Tibial nerve (tissue), 4 donors: ENCODE measurements at regions not wholly inside any gene's neighbourhood (a gene's known extent, or its start where the extent isn't known, plus 50 kb on each side); places are given as distances from the start of the nearest gene placed in this dataset.

Experiments
- EP300 ChIP-seq, 2 donors: sonication (generic); formaldehyde crosslinking; IDR thresholded peaks; one replicate each; pipeline ENCODE4 v1.6.1; 2017; ENCODE audit warnings: antibody characterized with exemption in 2 of 2, mild to moderate bottlenecking in 1 of 2
- POLR2A ChIP-seq, 2 donors: fragments of 450-650 bp; IDR thresholded peaks; one replicate each; pipeline ENCODE4 v1.6.1; 2017; ENCODE audit warnings: antibody characterized with exemption in 2 of 2, mild to moderate bottlenecking in 2 of 2, moderate library complexity in 2 of 2
- TF ChIP-seq, protein P1 (sequence below), 5 experiments: fragments of 200-600 bp in 3 of 5; fragments of 450-650 bp in 2 of 5; sonication (generic) in 3 of 5; IDR thresholded peaks; one replicate each; pipeline ENCODE4 v1.5.1; 2016 to 2019; ENCODE audit warnings: antibody characterized with exemption in 5 of 5, mild to moderate bottlenecking in 3 of 5, moderate library complexity in 2 of 5

DNA sequence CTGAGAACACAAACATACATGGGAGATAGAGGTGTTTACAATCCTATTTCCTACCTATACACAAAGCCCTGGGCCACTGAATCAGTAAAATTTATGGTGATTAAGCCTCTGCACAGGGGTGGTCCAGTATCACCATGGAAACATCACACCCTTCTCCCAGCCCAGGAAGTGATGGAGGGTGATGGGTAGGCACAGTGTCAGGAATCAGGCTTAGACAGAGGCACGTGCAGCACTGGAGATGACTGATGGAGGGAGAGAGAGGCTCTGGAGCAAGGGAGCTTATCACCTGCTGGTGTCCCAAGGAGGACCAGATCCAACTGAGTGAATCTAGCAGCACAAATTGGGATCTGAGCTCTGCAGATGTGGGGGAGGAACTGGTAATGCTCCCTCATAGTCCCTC lies 117.2 kb downstream of the RPIA start:
- TF ChIP-seq POLR2A (IDR thresholded peaks at IDR 0.05) (no peak), EP300 (IDR thresholded peaks at IDR 0.05) (no peak)
- TF ChIP-seq, protein P1, sequence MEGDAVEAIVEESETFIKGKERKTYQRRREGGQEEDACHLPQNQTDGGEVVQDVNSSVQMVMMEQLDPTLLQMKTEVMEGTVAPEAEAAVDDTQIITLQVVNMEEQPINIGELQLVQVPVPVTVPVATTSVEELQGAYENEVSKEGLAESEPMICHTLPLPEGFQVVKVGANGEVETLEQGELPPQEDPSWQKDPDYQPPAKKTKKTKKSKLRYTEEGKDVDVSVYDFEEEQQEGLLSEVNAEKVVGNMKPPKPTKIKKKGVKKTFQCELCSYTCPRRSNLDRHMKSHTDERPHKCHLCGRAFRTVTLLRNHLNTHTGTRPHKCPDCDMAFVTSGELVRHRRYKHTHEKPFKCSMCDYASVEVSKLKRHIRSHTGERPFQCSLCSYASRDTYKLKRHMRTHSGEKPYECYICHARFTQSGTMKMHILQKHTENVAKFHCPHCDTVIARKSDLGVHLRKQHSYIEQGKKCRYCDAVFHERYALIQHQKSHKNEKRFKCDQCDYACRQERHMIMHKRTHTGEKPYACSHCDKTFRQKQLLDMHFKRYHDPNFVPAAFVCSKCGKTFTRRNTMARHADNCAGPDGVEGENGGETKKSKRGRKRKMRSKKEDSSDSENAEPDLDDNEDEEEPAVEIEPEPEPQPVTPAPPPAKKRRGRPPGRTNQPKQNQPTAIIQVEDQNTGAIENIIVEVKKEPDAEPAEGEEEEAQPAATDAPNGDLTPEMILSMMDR (IDR thresholded peaks at IDR 0.05) = no peak
